Prostate gland (tissue), 2 donors: ENCODE measurements at regions not wholly inside any gene's neighbourhood (a gene's known extent, or its start where the extent isn't known, plus 50 kb on each side); places are given as distances from the start of the nearest gene placed in this dataset.

ENCODE experiments used
- CTCF ChIP-seq, 4 experiments: fragments of 200-600 bp in 2 of 4; fragments of 450-650 bp in 2 of 4; sonication (generic) in 2 of 4; IDR thresholded peaks; 1 replicate in 3 of 4; 2 replicates in 1 of 4; pipeline ENCODE4 v1.5.1; 2016 to 2019; ENCODE audit warnings: antibody characterized with exemption in 4 of 4, mild to moderate bottlenecking in 2 of 4, moderate library complexity in 2 of 4
- POLR2A ChIP-seq: fragments of 450-650 bp; IDR thresholded peaks from one replicate; pipeline ENCODE4 v1.6.1; 2016; ENCODE audit warnings: antibody characterized with exemption, mild to moderate bottlenecking

DNA sequence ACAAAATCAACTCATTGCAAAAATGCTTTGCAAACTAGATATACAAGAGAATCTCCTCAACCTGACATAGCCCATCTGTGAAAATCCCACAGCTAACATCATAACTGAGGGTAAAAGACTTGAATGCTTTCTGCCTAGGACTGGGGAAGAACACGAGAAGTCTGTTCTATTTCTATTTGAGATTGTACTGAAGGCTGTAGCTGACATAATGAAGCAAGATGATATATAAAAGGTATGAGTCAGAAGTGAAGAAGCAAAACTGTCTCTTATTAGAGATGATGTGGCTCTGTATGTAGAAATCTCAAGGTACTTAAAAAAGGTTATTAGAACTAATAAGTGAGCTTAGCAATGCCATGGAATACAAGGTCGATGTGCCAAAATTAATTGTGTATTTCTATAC lies 639.9 kb upstream of the PFKP start:
- TF ChIP-seq POLR2A = no peak
- no peak for TF ChIP-seq CTCF (IDR thresholded peaks at IDR 0.05)
